H1 (cell line): ENCODE measurements at regions not wholly inside any gene's neighbourhood (a gene's known extent, or its start where the extent isn't known, plus 50 kb on each side); places are given as distances from the start of the nearest gene placed in this dataset.

ENCODE experiments used
- CTCF ChIA-PET: fragments of 300-600 bp; sonication (Branson Sonifier 250); formaldehyde crosslinking; loops from one replicate; lab custom pipeline; 2021; ENCODE audit not compliant: partially characterized antibody; lab: Charles Lee
- POLR2A ChIA-PET: fragments of 300-600 bp; sonication (Branson Sonifier 250); formaldehyde crosslinking; loops from one replicate; lab custom pipeline; 2021; ENCODE audit warnings: inconsistent platforms; ENCODE audit not compliant: partially characterized antibody; lab: Charles Lee
- DNase-seq, 2 experiments: peaks; one replicate each; pipeline versions ENCODE4 v3.0.0 to v3.0.0-alpha.2; 2010 to 2022; ENCODE audit warnings: low spot score in 2 of 2, low read depth in 1 of 2, mixed read lengths in 1 of 2
- FAIRE-seq: peaks from 2 replicates; lab custom pipeline; 2011; peaks lifted over from hg19 to GRCh38; lab: Jason Lieb, UNC
- H2AFZ ChIP-seq: 2 replicates; pipeline ENCODE4 v1.8.1; 2012; ENCODE audit warnings: low read length, inconsistent platforms
- H2AK5ac ChIP-seq: 2 replicates; pipeline ENCODE4 v1.6.1; 2013; ENCODE audit warnings: low read depth, low read length
- H2BK120ac ChIP-seq: replicated peaks from 2 replicates; pipeline ENCODE3; 2013; ENCODE audit warnings: low read depth, low read length, inconsistent platforms
- H2BK12ac ChIP-seq: 2 replicates; pipeline ENCODE4 v1.6.1; 2013; ENCODE audit warnings: low read depth, low read length
- H2BK15ac ChIP-seq: 2 replicates; pipeline ENCODE4 v1.6.1; 2013; ENCODE audit warnings: low read length
- H2BK20ac ChIP-seq: 2 replicates; pipeline ENCODE4 v1.6.1; 2013; ENCODE audit warnings: low read length
- H2BK5ac ChIP-seq: 2 replicates; pipeline ENCODE4 v1.6.1; 2013; ENCODE audit warnings: low read depth, low read length
- H3K14ac ChIP-seq: 2 replicates; pipeline ENCODE4 v1.6.1; 2013; ENCODE audit warnings: inconsistent platforms; ENCODE audit not compliant: insufficient read length
- H3K18ac ChIP-seq: 2 replicates; pipeline ENCODE4 v1.6.1; 2013; ENCODE audit warnings: low read length; ENCODE audit errors: extremely low read depth
- H3K23ac ChIP-seq: 2 replicates; pipeline ENCODE4 v1.6.1; 2013; ENCODE audit warnings: inconsistent platforms; ENCODE audit not compliant: insufficient read length
- H3K23me2 ChIP-seq: 2 replicates; pipeline ENCODE4 v1.6.1; 2013; ENCODE audit warnings: low read depth, low read length
- H3K27ac ChIP-seq: 2 replicates; pipeline ENCODE4 v1.6.1; 2011; ENCODE audit warnings: low read depth, low read length, inconsistent platforms
- H3K27me3 ChIP-seq, 4 experiments: replicated peaks in 1 of 4; 1 replicate in 1 of 4; 2 replicates in 3 of 4; pipeline versions ENCODE4 v1.6.1 to v1.8.1; 2011 to 2013; ENCODE audit warnings: low read length in 3 of 4, mild to moderate bottlenecking in 3 of 4, inconsistent platforms in 2 of 4, mixed read lengths in 2 of 4, moderate library complexity in 1 of 4; ENCODE audit not compliant: control insufficient read depth in 3 of 4, insufficient read depth in 3 of 4; ENCODE audit errors: extremely low read depth in 1 of 4
- H3K36me3 ChIP-seq, 4 experiments: 2 replicates each; pipeline versions ENCODE4 v1.6.1 to v1.8.1; 2011 to 2013; ENCODE audit warnings: mild to moderate bottlenecking in 4 of 4, low read length in 3 of 4, moderate library complexity in 2 of 4, control low read depth in 1 of 4, inconsistent platforms in 1 of 4; ENCODE audit not compliant: insufficient read depth in 4 of 4, control insufficient read depth in 2 of 4
- H3K4ac ChIP-seq: replicated peaks from 2 replicates; pipeline ENCODE3; 2013; ENCODE audit warnings: low read length, low read depth, mixed read lengths, inconsistent platforms; ENCODE audit not compliant: insufficient read length
- H3K4me1 ChIP-seq, 4 experiments: replicated peaks in 1 of 4; 1 replicate in 1 of 4; 2 replicates in 3 of 4; pipeline versions ENCODE4 v1.6.1 to v1.8.1; 2011 to 2013; ENCODE audit warnings: low read length in 3 of 4, inconsistent platforms in 2 of 4, mixed read lengths in 1 of 4; ENCODE audit not compliant: insufficient read depth in 4 of 4, control insufficient read depth in 3 of 4
- H3K4me2 ChIP-seq, 2 experiments: 2 replicates each; pipeline versions ENCODE4 v1.6.1 to v1.8.1; 2011 to 2013; ENCODE audit warnings: low read depth in 2 of 2, low read length in 2 of 2, control low read depth in 1 of 2, inconsistent platforms in 1 of 2, mild to moderate bottlenecking in 1 of 2; ENCODE audit not compliant: insufficient read depth in 1 of 2
- H3K4me3 ChIP-seq, 4 experiments: fragments of 200-600, 300-600 bp in 1 of 4; sonication (generic), shearing (Covaris generic), sonication (Bioruptor Twin) in 1 of 4; 2 replicates each; pipeline versions ENCODE4 v1.5.1 to v1.8.1; 2011 to 2016; ENCODE audit warnings: low read length in 4 of 4, low read depth in 3 of 4, control low read depth in 2 of 4, inconsistent platforms in 2 of 4, mild to moderate bottlenecking in 2 of 4, mixed read lengths in 1 of 4, moderate library complexity in 1 of 4; ENCODE audit not compliant: insufficient read depth in 2 of 4; ENCODE audit errors: extremely low read depth in 1 of 4
- H3K56ac ChIP-seq: replicated peaks from 2 replicates; pipeline ENCODE3; 2013; ENCODE audit warnings: low read depth, mild to moderate bottlenecking, mixed read lengths, low read length, inconsistent platforms; ENCODE audit not compliant: insufficient read length
- H3K79me1 ChIP-seq: 2 replicates; pipeline ENCODE4 v1.6.1; 2013; ENCODE audit warnings: low read depth, low read length, control low read depth
- H3K79me2 ChIP-seq, 2 experiments: 2 replicates each; pipeline versions ENCODE4 v1.6.1 to v1.8.1; 2012 to 2013; ENCODE audit warnings: low read length in 2 of 2, mild to moderate bottlenecking in 2 of 2, inconsistent platforms in 1 of 2; ENCODE audit not compliant: insufficient read depth in 2 of 2, control insufficient read depth in 1 of 2
- H3K9ac ChIP-seq, 4 experiments: replicated peaks in 1 of 4; 1 replicate in 1 of 4; 2 replicates in 3 of 4; pipeline versions ENCODE4 v1.6.1 to v1.8.1; 2011 to 2013; ENCODE audit warnings: low read depth in 3 of 4, low read length in 3 of 4, control low read depth in 2 of 4, mild to moderate bottlenecking in 2 of 4, moderate library complexity in 2 of 4, inconsistent platforms in 1 of 4; ENCODE audit errors: extremely low read depth in 1 of 4
- H3K9me3 ChIP-seq, 2 experiments: 2 replicates each; pipeline versions ENCODE4 v1.6.1 to v1.8.1; 2012 to 2013; ENCODE audit warnings: mild to moderate bottlenecking in 2 of 2, moderate library complexity in 2 of 2, control low read depth in 1 of 2, inconsistent platforms in 1 of 2, low read depth in 1 of 2, low read length in 1 of 2, mixed read lengths in 1 of 2; ENCODE audit not compliant: insufficient read depth in 2 of 2
- H4K20me1 ChIP-seq, 2 experiments: replicated peaks in 1 of 2; 2 replicates each; pipeline versions ENCODE3 to v1.8.1; 2011 to 2013; ENCODE audit warnings: inconsistent platforms in 2 of 2, low read length in 2 of 2, mild to moderate bottlenecking in 1 of 2; ENCODE audit not compliant: insufficient read depth in 2 of 2, control insufficient read depth in 1 of 2
- H4K5ac ChIP-seq: 2 replicates; pipeline ENCODE4 v1.6.1; 2013; ENCODE audit warnings: low read length, low read depth, mixed read lengths, inconsistent platforms; ENCODE audit not compliant: insufficient read length
- H4K8ac ChIP-seq: 2 replicates; pipeline ENCODE4 v1.8.0; 2013; ENCODE audit warnings: mild to moderate bottlenecking, moderate library complexity, low read length, inconsistent platforms; ENCODE audit not compliant: insufficient read depth; ENCODE audit errors: extremely low read depth
- H4K91ac ChIP-seq: replicated peaks from 2 replicates; pipeline ENCODE3; 2013; ENCODE audit warnings: low read length, mixed read lengths, inconsistent platforms; ENCODE audit not compliant: insufficient read length
- BCL11A ChIP-seq, 2 experiments: IDR thresholded peaks; one replicate each; pipeline ENCODE4 v1.6.1; 2011; ENCODE audit warnings: low read depth in 2 of 2, low read length in 2 of 2, mild to moderate bottlenecking in 2 of 2
- BRCA1 ChIP-seq: IDR thresholded peaks from 2 replicates; pipeline ENCODE4 v1.6.1; 2012; ENCODE audit warnings: low read depth, low read length, improper control_type of control experiment
- CHD2 ChIP-seq: IDR thresholded peaks from 2 replicates; pipeline ENCODE4 v1.6.1; 2012; ENCODE audit warnings: low read length, improper control_type of control experiment
- EGR1 ChIP-seq: IDR thresholded peaks from 2 replicates; pipeline ENCODE4 v1.6.1; 2011; ENCODE audit warnings: low read depth, low read length, borderline replicate concordance
- GABPA ChIP-seq: IDR thresholded peaks from 2 replicates; pipeline ENCODE4 v1.6.1; 2011; ENCODE audit warnings: mild to moderate bottlenecking, low read length, moderate library complexity, borderline replicate concordance; ENCODE audit not compliant: insufficient read depth
- JUN ChIP-seq: IDR thresholded peaks from 2 replicates; pipeline ENCODE4 v1.6.1; 2011; ENCODE audit warnings: low read depth, mild to moderate bottlenecking, improper control_type of control experiment, low read length
- MAFK ChIP-seq: IDR thresholded peaks from 2 replicates; pipeline ENCODE4 v1.6.1; 2012; ENCODE audit warnings: low read depth, mild to moderate bottlenecking, improper control_type of control experiment, low read length
- NANOG ChIP-seq: IDR thresholded peaks from 2 replicates; pipeline ENCODE4 v1.6.1; 2011; ENCODE audit warnings: low read length, low read depth, mild to moderate bottlenecking, inconsistent platforms; ENCODE audit not compliant: insufficient read depth, poor library complexity, severe bottlenecking
- NRF1 ChIP-seq: IDR thresholded peaks from 2 replicates; pipeline ENCODE4 v1.6.1; 2011; ENCODE audit warnings: mild to moderate bottlenecking, low read depth, low read length, improper control_type of control experiment
- POLR2A ChIP-seq, 2 experiments: IDR thresholded peaks; 1 replicate in 1 of 2; 2 replicates in 1 of 2; pipeline ENCODE4 v1.6.1; 2011; ENCODE audit warnings: low read depth in 2 of 2, low read length in 2 of 2, mild to moderate bottlenecking in 2 of 2; ENCODE audit errors: control extremely low read depth in 1 of 2
- SUZ12 ChIP-seq: fragments of 200-600 bp; sonication (generic); IDR thresholded peaks from 2 replicates; pipeline ENCODE4 v1.6.1; 2012; ENCODE audit warnings: mild to moderate bottlenecking, inconsistent platforms, low read length, moderate library complexity, mixed read lengths
- TEAD4 ChIP-seq: IDR thresholded peaks from 2 replicates; pipeline ENCODE4 v1.6.1; 2012; ENCODE audit warnings: low read depth, low read length, inconsistent platforms, mixed read lengths
- WGBS, 2 experiments: shearing (Covaris generic) in 1 of 2; methylation state at CpG; one replicate each; pipeline versions ENCODE4 v1.1.6 to v1.1.7; 2013 to 2015; ENCODE audit warnings: low lambda C conversion rate in 2 of 2, mixed read lengths in 2 of 2, inconsistent platforms in 1 of 2, low coverage in 1 of 2, missing lambda C conversion rate in 1 of 2; ENCODE audit not compliant: insufficient replicate concordance in 2 of 2, insufficient coverage in 1 of 2, insufficient read length in 1 of 2; ENCODE audit errors: extremely low coverage in 1 of 2, missing lambda C conversion rate in 1 of 2; 5-methylcytosine and 5-hydroxymethylcytosine counted together
- TF ChIP-seq, protein P1 (sequence below): IDR thresholded peaks from 2 replicates; pipeline ENCODE4 v1.6.1; 2012; ENCODE audit warnings: inconsistent platforms
- TF ChIP-seq, protein P2 (sequence below): IDR thresholded peaks from 2 replicates; pipeline ENCODE4 v1.6.1; 2011; ENCODE audit warnings: low read depth, mild to moderate bottlenecking, low read length; ENCODE audit not compliant: insufficient read depth

DNA sequence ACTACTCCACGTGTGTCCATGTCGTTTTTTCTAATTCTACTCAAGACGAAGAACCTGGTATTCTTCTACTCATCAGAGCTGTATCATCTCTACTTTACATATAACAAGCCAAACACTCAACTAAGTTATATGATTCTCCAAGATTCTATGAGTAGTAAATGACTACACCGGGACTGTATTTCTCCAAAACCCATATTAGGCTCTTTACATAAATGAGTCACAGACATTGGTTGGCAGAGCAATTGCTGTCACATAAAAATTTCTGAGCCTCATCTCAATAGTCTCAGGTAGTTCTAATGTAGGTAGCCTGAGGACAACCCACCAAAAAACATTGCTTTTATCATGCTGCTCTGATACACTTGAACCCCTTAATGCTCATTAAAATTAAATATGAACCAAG lies 1092.3 kb upstream of the NXPH2 start:
- ChIA-PET CTCF (no interaction called here), POLR2A (no interaction called here)
- Histone ChIP-seq H3K27me3 (no peaks in the 10 kb centered on the region), H2BK15ac (no peak overlapping the region), H3K18ac (no peak overlapping the region), H3K9ac (no peak overlapping the region), H3K36me3 (no peaks in the 10 kb centered on the region), H3K23me2 (no peaks in the 10 kb centered on the region), H2BK20ac (no peak overlapping the region), H3K4ac (no peak overlapping the region), H2AFZ (no peak overlapping the region), H3K14ac (no peak overlapping the region), H3K9me3 (peaks cover 0 to 3% of the 10 kb centered on the region in 2 experiments; a peak in 2 of 4 replicates), H3K4me1 (no peaks in the 10 kb centered on the region; a peak in 1 of 7 replicates), H2AK5ac (no peak overlapping the region), H4K20me1 (no peaks in the 10 kb centered on the region), H4K8ac (no peak overlapping the region), H3K56ac (no peak overlapping the region), H2BK120ac (no peak overlapping the region), H4K5ac (no peak overlapping the region), H2BK12ac (no peak overlapping the region), H3K23ac (no peak overlapping the region), H2BK5ac (no peak overlapping the region), H3K4me3 (no peak overlapping the region), H3K79me2 (no peaks in the 10 kb centered on the region), H3K4me2 (no peak overlapping the region), H3K79me1 (no peaks in the 10 kb centered on the region), H4K91ac (no peak overlapping the region), H3K27ac (no peak overlapping the region)
- FAIRE-seq = no peak
- no peak for DNase-seq
- TF ChIP-seq JUN (no peak), BCL11A (IDR thresholded peaks at IDR 0.05; ENCODE audit: low read depth in 2 of 2, low read length in 2 of 2) (no peak), POLR2A (IDR thresholded peaks at IDR 0.05; ENCODE audit: control extremely low read depth in 1 of 2, low read depth in 2 of 2, low read length in 2 of 2) (no peak), TEAD4 (no peak), NRF1 (no peak), EGR1 (no peak), MAFK (no peak), NANOG (no peak), BRCA1 (no peak), CHD2 (no peak), SUZ12 (no peak), GABPA (no peak)
- TF ChIP-seq, protein P1, sequence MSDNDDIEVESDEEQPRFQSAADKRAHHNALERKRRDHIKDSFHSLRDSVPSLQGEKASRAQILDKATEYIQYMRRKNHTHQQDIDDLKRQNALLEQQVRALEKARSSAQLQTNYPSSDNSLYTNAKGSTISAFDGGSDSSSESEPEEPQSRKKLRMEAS = no peak
- TF ChIP-seq, protein P2, sequence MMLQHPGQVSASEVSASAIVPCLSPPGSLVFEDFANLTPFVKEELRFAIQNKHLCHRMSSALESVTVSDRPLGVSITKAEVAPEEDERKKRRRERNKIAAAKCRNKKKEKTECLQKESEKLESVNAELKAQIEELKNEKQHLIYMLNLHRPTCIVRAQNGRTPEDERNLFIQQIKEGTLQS = no peak
- WGBS, 2 experiments = 95% methylated on average over 4 of the region's 4 CpGs; no CpG with 5 or more reads in 1 of the 2 experiments
